WERI-Rb-1 (cell line): ENCODE measurements at regions not wholly inside any gene's neighbourhood (a gene's known extent, or its start where the extent isn't known, plus 50 kb on each side); places are given as distances from the start of the nearest gene placed in this dataset.

Experiments used
- DNase-seq: peaks from one replicate; pipeline ENCODE4 v3.0.0-alpha.2; 2020
- H3K27ac ChIP-seq: fragments of 250-450 bp; sonication (Bioruptor Pico); 2 replicates; pipeline ENCODE4 v1.5.1; 2020; ENCODE audit warnings: mild to moderate bottlenecking, moderate library complexity
- H3K27me3 ChIP-seq: fragments of 250-450 bp; sonication (Bioruptor Pico); 2 replicates; pipeline ENCODE4 v1.5.1; 2021; ENCODE audit warnings: mild to moderate bottlenecking, low read depth, moderate library complexity; ENCODE audit not compliant: insufficient read depth, severe bottlenecking
- H3K36me3 ChIP-seq: fragments of 250-450 bp; sonication (Bioruptor Pico); 2 replicates; pipeline ENCODE4 v1.5.1; 2020; ENCODE audit warnings: mild to moderate bottlenecking, moderate library complexity
- H3K4me3 ChIP-seq: 2 replicates; pipeline ENCODE4 v1.5.1; 2011; ENCODE audit warnings: low read depth, mild to moderate bottlenecking, control low read depth, low read length
- H3K9me3 ChIP-seq: fragments of 250-450 bp; sonication (Bioruptor Pico); 2 replicates; pipeline ENCODE4 v1.5.1; 2021; ENCODE audit warnings: mild to moderate bottlenecking, moderate library complexity; ENCODE audit not compliant: severe bottlenecking
- CTCF ChIP-seq: IDR thresholded peaks from 2 replicates; pipeline ENCODE4 v1.5.1; 2011; ENCODE audit warnings: low read depth, mild to moderate bottlenecking, control low read depth, inconsistent platforms, low read length

DNA sequence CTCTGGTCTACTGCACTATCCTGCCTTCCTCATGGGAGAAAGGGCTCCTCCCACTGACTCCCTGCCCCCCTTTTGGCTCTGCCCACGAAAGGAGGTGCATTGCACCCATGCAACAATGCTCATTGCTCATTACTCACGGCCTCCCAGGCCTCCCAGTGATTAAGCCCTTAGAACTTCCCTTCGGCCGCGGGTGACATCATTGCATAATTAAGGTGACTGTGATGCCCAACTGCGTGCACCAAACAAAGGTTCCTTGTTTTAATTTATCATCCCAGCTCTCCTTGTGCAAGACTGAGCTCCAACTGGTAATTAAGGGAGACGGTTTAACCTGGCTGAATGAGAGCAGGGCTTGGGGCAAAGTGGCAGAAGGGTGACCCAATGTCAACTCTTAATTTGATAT, 180.4 kb downstream of the GAS1 start:
- no peak overlapping the region for H3K27ac ChIP-seq
- no peak for TF ChIP-seq CTCF
- DNase-seq, result no peak
- no peak overlapping the region for H3K4me3 ChIP-seq
- H3K9me3 ChIP-seq, result no peaks in the 10 kb centered on the region
- H3K27me3 ChIP-seq, result peaks cover 26% of the 10 kb centered on the region
- H3K36me3 ChIP-seq, result no peaks in the 10 kb centered on the region

- no peaks in the 10 kb centered on the region for H3K9me3 ChIP-seq
- H3K4me3 ChIP-seq, result no peak overlapping the region
- H3K27me3 ChIP-seq, result peaks cover 26% of the 10 kb centered on the region
- no peak overlapping the region for H3K27ac ChIP-seq
- no peak for DNase-seq
- H3K36me3 ChIP-seq, result no peaks in the 10 kb centered on the region
- no peak for TF ChIP-seq CTCF
Measured at GRCh38 chr9:86766511-86766910, 180.8 kb downstream of the GAS1 start.

GRCh38 chr9:86765746-86766430, 181.4 kb downstream of the GAS1 start:
- Histone ChIP-seq H3K27me3 (peaks cover 26% of the 10 kb centered on the region), H3K9me3 (no peaks in the 10 kb centered on the region), H3K36me3 (no peaks in the 10 kb centered on the region), H3K27ac (no peak overlapping the region), H3K4me3 (no peak overlapping the region)
- no peak for TF ChIP-seq CTCF
- DNase-seq, result no peak

DNA sequence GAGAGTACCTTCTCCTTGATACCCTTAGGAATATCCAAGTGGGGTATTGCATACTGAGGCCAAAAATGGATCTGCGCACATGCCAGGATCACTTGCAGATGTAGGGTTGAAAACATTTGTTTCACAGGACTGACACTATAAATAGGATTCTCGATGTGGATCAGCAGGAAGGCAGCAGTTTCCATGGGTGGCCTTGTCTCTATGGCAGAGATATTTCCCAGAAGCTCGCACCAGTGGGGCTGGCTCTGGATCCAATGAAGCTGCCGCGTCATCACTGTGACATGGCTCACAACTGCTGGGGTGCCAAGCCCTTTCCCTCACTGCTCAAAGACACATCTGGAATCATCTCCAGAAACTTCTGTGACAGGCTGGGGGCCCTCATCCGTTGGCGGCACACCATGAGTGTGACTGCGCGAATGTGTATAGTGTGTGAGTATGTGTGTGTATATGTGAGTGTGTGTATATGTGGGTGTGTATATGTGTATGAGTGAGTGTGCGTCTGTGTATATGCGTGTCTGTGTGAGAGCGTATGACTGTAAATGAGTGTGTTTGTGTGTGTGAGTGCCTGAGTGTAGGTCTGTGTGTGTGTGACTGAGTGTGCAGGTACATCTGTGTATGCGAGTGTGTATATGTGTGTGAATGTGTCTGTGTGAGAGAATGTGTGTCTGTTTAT, 182.5 kb downstream of the GAS1 start:
- Histone ChIP-seq H3K9me3 (no peaks in the 10 kb centered on the region), H3K27ac (no peak overlapping the region), H3K36me3 (no peaks in the 10 kb centered on the region), H3K27me3 (peaks cover 26% of the 10 kb centered on the region), H3K4me3 (no peak overlapping the region)
- TF ChIP-seq CTCF, result no peak
- DNase-seq, result no peak

DNA sequence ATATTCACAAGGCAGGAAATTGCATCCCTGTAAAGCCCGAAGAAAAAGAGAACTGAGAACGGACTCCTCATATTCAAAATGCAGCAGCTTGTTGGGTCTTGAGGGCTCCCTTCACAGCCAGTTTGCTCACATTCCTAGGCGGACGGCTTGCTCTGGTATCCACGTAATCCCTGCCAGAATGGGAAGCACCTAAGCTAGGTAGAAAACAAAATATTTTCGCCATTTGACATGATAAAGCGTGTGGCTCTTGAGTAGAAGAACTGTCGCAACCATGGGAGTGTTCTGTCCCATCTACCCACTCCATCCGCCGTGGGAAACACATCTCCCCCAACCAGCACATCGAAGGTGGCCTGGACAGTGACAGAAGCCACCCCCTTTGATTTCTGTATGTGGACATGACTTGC, 183.1 kb downstream of the GAS1 start:
- no peaks in the 10 kb centered on the region for H3K36me3 ChIP-seq
- peaks cover 26% of the 10 kb centered on the region for H3K27me3 ChIP-seq
- H3K9me3 ChIP-seq, result no peaks in the 10 kb centered on the region
- no peak overlapping the region for H3K27ac ChIP-seq
- no peak overlapping the region for H3K4me3 ChIP-seq
- no peak for DNase-seq
- no peak for TF ChIP-seq CTCF

- no peak for TF ChIP-seq CTCF
- no peak for DNase-seq
- Histone ChIP-seq H3K27me3 (peaks cover 25% of the 10 kb centered on the region), H3K36me3 (no peaks in the 10 kb centered on the region), H3K9me3 (no peaks in the 10 kb centered on the region), H3K4me3 (no peak overlapping the region), H3K27ac (no peak overlapping the region)
Measured at GRCh38 chr9:86763791-86764190, 183.5 kb downstream of the GAS1 start.
